Spleen (tissue), 7 donors: ENCODE measurements at regions not wholly inside any gene's neighbourhood (a gene's known extent, or its start where the extent isn't known, plus 50 kb on each side); places are given as distances from the start of the nearest gene placed in this dataset.

Experiments used
- CTCF ChIP-seq, 11 experiments: fragments of 200-600 bp in 7 of 11; fragments of 450-650 bp in 4 of 11; sonication (generic) in 4 of 11; IDR thresholded peaks in 8 of 11; conservative IDR thresholded peaks in 3 of 11; 1 replicate in 7 of 11; 2 replicates in 4 of 11; pipeline versions ENCODE4 v1.4.0 to v1.8.0; 2016 to 2021; ENCODE audit warnings: antibody characterized with exemption in 11 of 11, inconsistent platforms in 4 of 11, mild to moderate bottlenecking in 1 of 11
- POLR2A ChIP-seq, 3 donors: fragments of 450-650 bp; IDR thresholded peaks; one replicate each; pipeline ENCODE4 v1.5.1; 2017; ENCODE audit warnings: antibody characterized with exemption in 3 of 3, mild to moderate bottlenecking in 1 of 3
- POLR2AphosphoS5 ChIP-seq, 3 donors: sonication (generic); formaldehyde crosslinking; IDR thresholded peaks; one replicate each; pipeline ENCODE4 v1.5.1; 2017; ENCODE audit warnings: antibody characterized with exemption in 3 of 3
- donor health status: DM: no; HTN: no; CAD: no; lungs with moderate emphysema.
- donor health status: DM: no; HTN: no; CAD: no.
- donor health status: DM: no; HTN: no; CAD: no.

DNA sequence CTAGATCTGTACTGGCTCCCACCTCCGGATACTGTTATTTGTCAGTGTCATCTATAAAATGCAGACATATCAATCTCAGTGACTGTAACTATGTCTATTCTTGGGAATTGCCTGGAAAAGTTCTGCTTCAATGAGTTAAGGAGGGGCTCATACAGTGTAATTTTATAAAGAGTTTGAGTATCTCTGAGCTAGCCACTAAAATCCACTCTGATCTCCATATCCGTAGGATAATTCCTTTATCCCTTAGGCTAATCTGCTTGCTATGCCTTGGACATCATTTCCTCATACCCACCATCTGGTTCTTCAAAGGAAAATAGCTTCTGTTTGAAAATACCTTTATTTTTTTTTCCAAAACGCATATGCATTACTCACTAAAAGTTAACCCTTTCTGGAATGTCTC lies 863.2 kb downstream of the SUCLG1 start:
- TF ChIP-seq CTCF (IDR thresholded peaks at IDR 0.05 in 8 of 11, conservative IDR thresholded peaks at IDR 0.05 in 3 of 11) (no peak), POLR2A (IDR thresholded peaks at IDR 0.05) (no peak), POLR2AphosphoS5 (IDR thresholded peaks at IDR 0.05) (no peak)
